HG02885 (cell line): ENCODE measurements at regions not wholly inside any gene's neighbourhood (a gene's known extent, or its start where the extent isn't known, plus 50 kb on each side); places are given as distances from the start of the nearest gene placed in this dataset.

Source experiments
- ATAC-seq: cut with Tn5 transposase; IDR thresholded peaks from one replicate; pipeline ENCODE4 v1.9.1; 2021; ENCODE audit warnings: mild to moderate bottlenecking; ENCODE audit not compliant: unreplicated experiment, poor library complexity

- ATAC-seq: no peak
These were observed 311.5 kb downstream of the MFSD1 start for GRCh38 chr3:159113221-159113875.

GRCh38 chr3:159114582-159114981, 312.7 kb downstream of the MFSD1 start:
- ATAC-seq: no peak

DNA sequence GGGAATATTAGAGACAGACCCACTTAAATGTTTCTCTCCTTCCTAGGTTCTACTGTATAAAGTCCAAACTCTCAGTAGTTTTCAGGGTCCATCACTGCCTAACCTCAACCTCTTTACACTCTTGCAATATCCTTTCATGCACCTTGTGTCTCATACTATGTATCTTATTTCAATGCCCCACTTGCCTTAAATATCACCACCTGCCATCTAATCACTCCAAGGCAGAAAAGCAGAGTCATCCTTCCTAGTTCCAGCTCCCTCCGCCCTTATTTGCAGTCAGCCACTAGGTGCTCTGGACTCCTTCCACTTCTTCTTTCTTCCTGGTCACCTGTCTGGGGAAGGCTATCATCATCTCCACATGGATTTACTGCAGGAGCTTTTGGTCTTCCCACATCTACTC, 322.0 kb downstream of the MFSD1 start:
- ATAC-seq: no peak

DNA sequence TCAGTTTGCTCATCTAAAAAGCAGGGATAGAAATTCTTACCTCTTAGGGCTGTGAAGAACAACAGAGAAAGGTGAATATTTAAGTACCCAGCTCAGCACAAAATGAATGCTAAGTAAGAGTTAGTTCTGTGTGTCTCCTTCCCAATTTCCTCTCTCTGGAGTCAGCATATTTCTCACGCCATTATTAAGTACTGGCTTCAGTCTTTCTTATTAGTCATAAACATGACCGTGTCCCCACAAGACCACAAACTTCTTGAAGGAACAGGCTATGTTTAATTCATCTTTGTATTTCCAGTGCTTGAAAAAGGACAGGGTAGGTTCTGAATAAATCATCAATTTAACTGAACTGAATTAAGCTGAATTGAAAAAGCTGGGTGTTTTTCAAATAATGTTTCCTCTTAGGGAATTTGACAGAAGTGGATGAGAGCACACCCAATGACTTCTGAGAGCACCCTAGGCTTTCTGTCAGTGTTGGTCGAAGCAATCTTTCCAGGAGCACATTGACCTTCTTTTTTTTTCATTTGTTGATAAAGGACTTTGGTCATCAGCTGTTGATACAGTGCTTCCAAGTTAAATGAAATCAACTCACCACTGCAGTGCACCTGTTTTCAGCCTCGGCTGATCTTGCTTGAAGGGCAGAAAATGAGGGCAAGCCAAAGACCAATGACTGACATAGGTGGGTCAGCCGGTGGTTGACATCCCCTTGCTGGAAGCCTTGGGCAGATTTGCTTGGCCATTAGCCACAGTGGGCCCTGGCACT, 324.6 kb downstream of the MFSD1 start:
- ATAC-seq: no peak

GRCh38 chr3:159127021-159127392, 325.2 kb downstream of the MFSD1 start:
- no peak for ATAC-seq

GRCh38 chr3:159128628-159129027, 326.8 kb downstream of the MFSD1 start:
- ATAC-seq: no peak

DNA sequence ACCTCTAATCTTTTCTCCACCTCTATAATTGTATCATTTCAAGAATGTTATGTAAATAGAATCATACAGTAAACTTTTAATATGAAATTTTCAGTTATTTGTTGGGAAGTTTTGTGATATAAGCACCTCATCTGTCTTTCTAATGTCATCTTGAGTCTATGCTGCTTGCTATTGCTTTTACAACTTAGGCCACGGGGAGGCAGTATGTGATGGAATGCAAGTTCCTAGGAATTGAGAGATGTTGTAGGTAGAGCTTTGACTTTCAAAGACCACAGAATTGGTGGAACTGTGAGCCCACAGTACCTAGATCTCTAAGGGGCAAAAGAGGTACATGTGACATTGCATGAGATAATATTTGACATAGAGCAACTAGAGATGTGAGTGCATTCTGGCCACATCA, 328.3 kb downstream of the MFSD1 start:
- ATAC-seq: peak; percentile 65

DNA sequence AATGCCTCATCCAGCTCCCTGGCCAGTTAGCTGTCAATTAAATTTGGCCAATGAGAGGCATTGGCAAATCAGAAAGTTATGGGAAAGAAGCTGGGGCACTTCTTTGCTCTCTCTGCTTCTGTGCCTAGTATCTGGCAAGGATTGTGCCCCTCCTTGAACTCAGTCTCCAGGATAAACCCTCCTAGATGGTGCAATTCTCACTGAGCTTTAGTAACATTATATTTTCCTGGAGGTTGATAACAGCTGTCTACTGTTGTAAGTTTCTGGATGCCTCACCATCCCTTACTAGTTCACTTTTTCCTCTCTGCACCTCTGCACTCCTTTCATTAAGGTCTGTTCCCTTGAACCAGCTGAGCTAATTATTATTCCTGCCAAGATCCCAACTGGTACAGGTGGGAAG, 329.5 kb downstream of the MFSD1 start:
- ATAC-seq: no peak

GRCh38 chr3:159137949-159138348, 336.1 kb downstream of the MFSD1 start:
- ATAC-seq: no peak

DNA sequence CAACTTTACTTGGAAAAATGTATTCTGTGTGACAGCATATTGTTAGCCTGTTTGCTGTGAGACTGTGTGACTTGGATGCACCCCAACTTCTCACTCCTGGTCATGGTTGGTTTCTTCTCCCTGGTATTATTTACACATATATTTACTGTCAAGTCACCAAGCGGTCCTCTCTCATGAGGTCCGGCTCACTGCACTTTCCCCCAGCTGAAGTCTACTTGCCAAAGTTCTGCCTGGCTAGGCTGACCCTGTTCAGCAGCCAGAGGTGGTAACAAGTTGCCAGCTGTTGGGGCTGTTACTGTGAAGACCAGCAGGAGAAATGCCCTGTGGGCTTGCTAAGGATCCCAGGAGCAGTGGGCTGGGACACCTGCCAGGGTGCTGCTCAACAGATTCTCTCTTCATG, 337.5 kb downstream of the MFSD1 start:
- no peak for ATAC-seq

- ATAC-seq: no peak
These were observed 342.6 kb downstream of the MFSD1 start for GRCh38 chr3:159144472-159144871.

- no peak for ATAC-seq
These were observed 343.0 kb downstream of the MFSD1 start for GRCh38 chr3:159144891-159145290.

DNA sequence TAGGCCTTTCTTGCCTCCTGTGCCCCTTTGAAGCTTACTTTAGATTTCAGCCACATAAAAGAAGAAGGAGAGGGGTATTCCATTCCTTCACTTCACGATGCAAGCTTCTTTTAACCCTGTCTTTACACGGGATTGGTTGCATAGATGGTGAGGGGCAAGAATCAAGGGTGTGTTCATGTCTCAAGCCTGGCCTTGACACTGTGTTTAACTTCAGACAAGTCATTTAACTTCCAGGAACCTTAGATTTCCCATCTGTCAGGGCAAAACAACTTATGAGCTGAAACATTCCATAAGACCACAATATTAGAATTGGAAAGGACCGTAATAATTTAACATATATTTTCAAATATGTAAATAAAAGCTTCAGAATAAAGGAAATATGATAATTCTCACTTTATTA, 344.5 kb downstream of the MFSD1 start:
- no peak for ATAC-seq

DNA sequence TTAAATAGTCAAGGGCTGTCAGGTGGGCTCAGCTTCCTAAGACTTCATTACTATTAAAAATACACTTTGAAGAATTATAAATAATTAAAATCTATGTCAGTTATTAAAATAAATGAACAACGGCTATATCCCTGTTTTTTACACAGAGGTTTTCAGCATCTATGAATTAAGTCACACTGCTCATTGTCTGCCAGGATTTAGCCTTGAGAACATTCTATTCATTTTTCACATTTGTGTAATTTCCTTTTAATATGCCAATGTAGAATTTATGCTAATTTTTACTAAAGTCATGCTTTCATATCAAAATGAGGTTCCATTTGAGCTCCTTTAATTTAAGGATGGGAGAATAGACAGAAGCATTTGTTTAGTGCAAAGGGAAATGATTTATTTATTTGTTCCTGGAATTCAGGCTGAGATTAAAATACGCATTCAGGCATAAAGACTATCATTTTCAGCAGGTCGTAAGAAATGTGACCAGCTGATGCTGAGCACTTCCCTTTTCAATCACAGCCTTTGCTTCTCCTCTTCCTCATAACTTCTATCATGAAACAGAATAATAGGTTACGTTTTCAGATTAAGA, 345.1 kb downstream of the MFSD1 start:
- no peak for ATAC-seq

- no peak for ATAC-seq
These were observed 346.0 kb downstream of the MFSD1 start for GRCh38 chr3:159147813-159148212.

- no peak for ATAC-seq
These were observed 346.6 kb downstream of the MFSD1 start for GRCh38 chr3:159148466-159148865.

GRCh38 chr3:159149131-159149530, 347.3 kb downstream of the MFSD1 start:
- no peak for ATAC-seq

- no peak for ATAC-seq
These were observed 347.8 kb downstream of the MFSD1 start for GRCh38 chr3:159149633-159150032.

- ATAC-seq: no peak
These were observed 348.3 kb downstream of the MFSD1 start for GRCh38 chr3:159150180-159150579.

DNA sequence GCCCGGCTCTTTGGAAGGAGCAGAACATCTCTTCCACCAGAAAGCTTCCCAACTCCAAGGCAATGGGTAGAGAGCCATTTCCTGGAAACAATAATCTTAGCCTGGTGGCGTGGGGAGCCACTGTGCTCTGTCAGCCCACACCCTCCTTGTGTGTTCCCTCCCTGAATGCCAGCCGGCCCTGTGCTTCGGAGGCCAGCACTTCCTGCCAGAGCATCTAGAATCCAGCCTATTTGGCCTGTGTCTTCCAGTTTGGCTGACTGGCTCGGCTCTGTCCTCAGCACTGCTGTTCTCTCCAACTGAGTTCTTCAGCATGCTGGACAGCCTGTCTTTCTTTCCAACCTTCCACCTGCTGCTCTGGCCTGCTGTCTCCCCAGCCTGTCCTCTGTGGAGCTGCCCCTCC, 349.3 kb downstream of the MFSD1 start:
- ATAC-seq: no peak

GRCh38 chr3:159157275-159157674, 355.4 kb downstream of the MFSD1 start:
- no peak for ATAC-seq

DNA sequence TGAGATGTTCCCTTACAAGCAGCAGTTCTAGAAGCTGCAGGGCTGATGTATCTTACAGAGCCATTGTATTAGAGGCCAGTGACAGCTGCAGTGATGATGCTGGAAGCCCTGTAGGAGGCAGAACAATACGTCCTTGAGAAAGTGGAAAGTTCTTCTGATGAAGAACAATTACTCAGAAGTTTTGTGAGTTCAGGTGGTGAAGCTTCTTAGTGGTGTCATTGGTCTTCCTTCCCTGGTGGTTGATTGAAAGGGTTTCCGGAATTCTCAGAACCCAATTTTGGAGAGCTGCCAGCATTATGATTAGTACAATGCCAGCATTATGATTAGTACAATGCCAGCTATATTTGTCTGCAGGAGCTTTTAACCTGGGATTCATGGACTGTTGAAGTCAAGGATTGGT, 356.4 kb downstream of the MFSD1 start:
- no peak for ATAC-seq
